Epithelial cell of proximal tubule (primary cell): ENCODE measurements at regions not wholly inside any gene's neighbourhood (a gene's known extent, or its start where the extent isn't known, plus 50 kb on each side); places are given as distances from the start of the nearest gene placed in this dataset.
"Not testable (repeated sequence)": the region's sequence is repeated elsewhere in the genome, so short reads cannot be mapped to it uniquely, and the experiment has no call there.

ENCODE experiments used
- DNase-seq: peaks from one replicate; pipeline ENCODE4 v3.0.0-alpha.2; 2011; ENCODE audit warnings: low read depth
- H3K4me3 ChIP-seq: 2 replicates; pipeline ENCODE4 v1.5.1; 2011; ENCODE audit warnings: low read depth, mild to moderate bottlenecking, low read length
- CTCF ChIP-seq: conservative IDR thresholded peaks from 2 replicates; pipeline ENCODE4 v1.5.1; 2012; ENCODE audit warnings: low read depth, mild to moderate bottlenecking, low read length

GRCh38 chrX:40945361-40945713 lies 139.9 kb upstream of the USP9X start:
- DNase-seq, result no peak
- H3K4me3 ChIP-seq, result no peak overlapping the region
- no peak for TF ChIP-seq CTCF

DNA sequence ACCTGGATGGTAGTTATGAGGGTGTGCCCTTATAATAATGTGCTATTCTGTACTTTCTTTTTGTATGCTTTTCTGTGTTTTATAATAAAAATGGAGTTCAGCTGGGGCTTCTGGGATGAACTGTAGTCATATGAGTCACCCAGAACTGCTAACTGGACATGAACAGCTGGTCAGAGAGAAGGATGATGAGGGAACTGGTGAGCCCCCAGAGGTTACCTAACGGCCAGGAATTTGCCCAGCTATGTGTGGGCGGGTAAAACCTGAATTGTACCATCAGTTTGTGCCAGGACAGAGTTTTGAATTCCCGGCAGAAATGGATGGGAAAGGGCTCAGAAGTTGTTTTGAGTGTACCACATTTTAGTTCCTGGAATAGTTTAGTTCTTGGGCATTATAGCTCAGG lies 138.0 kb upstream of the USP9X start:
- DNase-seq, result no peak
- no peak overlapping the region for H3K4me3 ChIP-seq
- no peak for TF ChIP-seq CTCF

DNA sequence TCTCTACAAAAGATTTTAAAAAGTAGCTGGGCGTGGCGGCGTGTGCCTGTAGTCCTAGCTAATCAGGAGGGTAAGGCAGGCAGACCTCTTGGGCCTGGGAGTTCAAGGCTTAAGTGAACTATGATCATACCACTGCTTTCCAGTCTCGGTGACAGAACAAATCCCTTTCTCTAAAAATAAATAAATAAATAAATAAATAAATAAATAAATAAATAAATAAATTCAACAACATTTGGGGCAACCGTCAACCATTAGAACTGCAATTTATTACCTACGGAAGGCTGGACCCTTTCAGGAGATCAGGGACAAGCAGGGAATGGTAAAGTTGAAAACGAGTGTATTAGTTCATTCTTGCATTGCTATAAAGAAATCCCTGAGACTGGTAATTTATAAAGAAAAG lies 136.2 kb upstream of the USP9X start:
- TF ChIP-seq CTCF, result no peak
- no peak for DNase-seq
- H3K4me3 ChIP-seq, result no peak overlapping the region

- no peak for TF ChIP-seq CTCF
These were observed 134.7 kb upstream of the USP9X start for GRCh38 chrX:40950546-40950945.

GRCh38 chrX:40951407-40951806 lies 133.8 kb upstream of the USP9X start:
- not testable (repeated sequence) for DNase-seq, H3K4me3 ChIP-seq

More at GRCh38 chrX:40950546-40950945, 134.7 kb upstream of the USP9X start:
- H3K4me3 ChIP-seq, result no peak overlapping the region
- DNase-seq, result no peak

DNA sequence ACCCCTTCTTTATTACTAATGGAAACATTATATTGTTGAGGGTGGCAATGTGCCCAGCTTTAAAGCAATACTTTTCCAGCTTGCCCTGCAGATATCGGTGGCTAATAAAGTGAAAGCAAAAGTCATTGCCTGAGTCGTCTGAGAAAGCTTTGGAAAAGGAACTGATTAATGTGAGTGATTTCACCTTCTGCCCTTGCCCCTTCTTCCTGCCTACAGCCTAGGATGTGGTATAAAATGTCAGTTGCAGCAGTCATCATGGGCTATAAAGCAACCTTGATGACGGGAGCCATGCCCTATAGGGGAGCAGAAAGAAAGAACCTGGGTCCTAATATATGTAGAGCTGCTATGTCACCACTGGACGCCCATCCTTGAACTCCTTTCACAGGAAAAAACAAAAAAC lies 132.4 kb upstream of the USP9X start:
- no peak for TF ChIP-seq CTCF
- H3K4me3 ChIP-seq, result peak overlapping the region; percentile 33
- no peak for DNase-seq

DNA sequence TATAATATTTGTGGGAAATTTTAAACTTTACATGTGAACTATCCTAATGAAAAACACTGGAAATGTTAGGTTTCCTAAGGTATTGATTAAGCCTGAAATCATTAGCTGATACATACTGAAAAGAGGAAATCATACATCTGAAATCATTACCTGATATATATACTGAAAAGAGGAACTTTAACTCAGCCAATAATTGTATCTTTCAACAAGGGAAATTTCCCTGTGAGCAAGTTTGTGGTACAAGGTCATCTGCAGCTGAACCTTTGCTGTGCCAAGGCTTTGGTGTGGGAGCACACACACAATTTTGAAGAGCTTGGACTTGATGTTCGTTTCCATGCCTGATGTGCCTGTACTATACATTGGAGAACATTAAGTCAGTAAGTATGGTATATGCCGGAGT lies 131.9 kb upstream of the USP9X start:
- no peak for DNase-seq

More for the DNA sequence above, 131.9 kb upstream of the USP9X start:
- no peak for TF ChIP-seq CTCF
- H3K4me3 ChIP-seq, result no peak overlapping the region
